ENCODE measurements at regions not wholly inside any gene's neighbourhood (a gene's known extent, or its start where the extent isn't known, plus 50 kb on each side); places are given as distances from the start of the nearest gene placed in this dataset.

DNA sequence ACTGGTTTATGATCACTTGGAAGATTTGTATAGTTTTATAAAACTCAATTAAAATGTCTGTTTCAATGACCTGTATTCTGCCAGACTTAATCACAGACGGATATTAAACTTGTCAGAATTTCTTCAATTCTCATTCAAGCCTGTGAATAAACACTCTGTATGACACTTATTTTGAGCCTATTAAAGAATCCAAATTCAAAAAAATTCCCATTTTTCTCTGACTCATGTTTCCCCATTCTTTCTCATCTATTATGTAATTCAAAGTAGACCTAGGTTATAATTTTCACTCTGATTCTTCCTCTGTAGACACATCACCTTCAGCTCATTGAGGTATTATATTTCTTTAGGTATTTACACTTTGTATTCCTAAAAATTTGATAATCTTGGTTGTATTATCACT is 166.1 kb downstream of the TMA16 start:
- no peak for TF ChIP-seq EZH2phosphoT487 (IDR thresholded peaks at IDR 0.05; ENCODE audit: insufficient read depth, low read depth)
- no peak for TF ChIP-seq EZH2 (IDR thresholded peaks at IDR 0.05; ENCODE audit: insufficient read depth, poor library complexity, severe bottlenecking)

Data from GM23248 (cell line).